ENCODE measurements at regions not wholly inside any gene's neighbourhood (a gene's known extent, or its start where the extent isn't known, plus 50 kb on each side); places are given as distances from the start of the nearest gene placed in this dataset.
"Not testable (repeated sequence)": the region's sequence is repeated elsewhere in the genome, so short reads cannot be mapped to it uniquely, and the experiment has no call there.

GRCh38 chr22:16090991-16091390 lies 401.2 kb downstream of the POTEH start:
- H3K27me3 Mint-ChIP-seq (ENCODE audit: unreplicated experiment); H3K4me1 Mint-ChIP-seq (ENCODE audit: low read depth, unreplicated experiment); DNase-seq; H3K9me3 Mint-ChIP-seq (ENCODE audit: low read depth, unreplicated experiment); H3K27ac Mint-ChIP-seq (ENCODE audit: unreplicated experiment); CTCF ChIA-PET; H3K4me3 Mint-ChIP-seq (ENCODE audit: low read depth, unreplicated experiment); H3K36me3 Mint-ChIP-seq (ENCODE audit: insufficient read depth, unreplicated experiment); BruUV-seq (replicated peaks); intact Hi-C loops (cut with micrococcal nuclease; ENCODE audit: unreplicated experiment): not testable (repeated sequence)

GRCh38 chr22:16105121-16105520 lies 415.3 kb downstream of the POTEH start:
- H3K9me3 Mint-ChIP-seq (ENCODE audit: low read depth, unreplicated experiment); H3K4me1 Mint-ChIP-seq (ENCODE audit: low read depth, unreplicated experiment); CTCF ChIA-PET; H3K36me3 Mint-ChIP-seq (ENCODE audit: insufficient read depth, unreplicated experiment); H3K4me3 Mint-ChIP-seq (ENCODE audit: low read depth, unreplicated experiment); intact Hi-C loops (cut with micrococcal nuclease; ENCODE audit: unreplicated experiment); DNase-seq; H3K27me3 Mint-ChIP-seq (ENCODE audit: unreplicated experiment); H3K27ac Mint-ChIP-seq (ENCODE audit: unreplicated experiment); BruUV-seq (replicated peaks): not testable (repeated sequence)

DNA sequence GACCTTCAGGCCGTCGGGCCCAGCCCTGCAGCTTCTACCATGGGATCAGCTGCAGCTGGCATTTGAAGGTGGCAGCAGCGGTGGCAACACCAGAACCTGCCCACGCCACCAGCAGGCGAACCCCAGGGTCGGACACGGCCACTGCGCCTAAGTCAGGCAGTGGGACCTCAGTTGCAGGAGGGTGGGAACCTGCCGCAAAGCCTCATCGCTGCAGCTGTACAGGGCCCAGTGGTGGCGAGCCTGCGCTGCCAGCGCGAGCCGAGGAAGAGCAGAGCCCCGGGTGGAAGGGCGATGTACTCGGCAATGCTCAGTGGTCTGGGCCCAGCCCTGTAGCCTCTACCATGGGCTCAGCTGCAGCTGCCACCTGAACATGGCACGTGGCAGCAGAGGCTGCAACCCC lies 441.6 kb downstream of the POTEH start:
- H3K4me1 Mint-ChIP-seq (ENCODE audit: low read depth, unreplicated experiment); BruUV-seq (replicated peaks); CTCF ChIA-PET; H3K4me3 Mint-ChIP-seq (ENCODE audit: low read depth, unreplicated experiment); H3K27me3 Mint-ChIP-seq (ENCODE audit: unreplicated experiment); H3K9me3 Mint-ChIP-seq (ENCODE audit: low read depth, unreplicated experiment); DNase-seq; H3K36me3 Mint-ChIP-seq (ENCODE audit: insufficient read depth, unreplicated experiment); intact Hi-C loops (cut with micrococcal nuclease; ENCODE audit: unreplicated experiment); H3K27ac Mint-ChIP-seq (ENCODE audit: unreplicated experiment): not testable (repeated sequence)

- intact Hi-C loops (cut with micrococcal nuclease; ENCODE audit: unreplicated experiment): no loop called here
- DNase-seq: no peak
- no peaks in the 10 kb centered on the region for H3K4me1 Mint-ChIP-seq (ENCODE audit: low read depth, unreplicated experiment)
Observed at GRCh38 chr22:16131918-16132317, 442.1 kb downstream of the POTEH start.

GRCh38 chr22:16132598-16132997 lies 442.8 kb downstream of the POTEH start:
- H3K27me3 Mint-ChIP-seq (ENCODE audit: unreplicated experiment); BruUV-seq (replicated peaks); DNase-seq; H3K4me3 Mint-ChIP-seq (ENCODE audit: low read depth, unreplicated experiment); H3K4me1 Mint-ChIP-seq (ENCODE audit: low read depth, unreplicated experiment); H3K27ac Mint-ChIP-seq (ENCODE audit: unreplicated experiment); H3K36me3 Mint-ChIP-seq (ENCODE audit: insufficient read depth, unreplicated experiment); H3K9me3 Mint-ChIP-seq (ENCODE audit: low read depth, unreplicated experiment); intact Hi-C loops (cut with micrococcal nuclease; ENCODE audit: unreplicated experiment); CTCF ChIA-PET: not testable (repeated sequence)

More at GRCh38 chr22:16131918-16132317, 442.1 kb downstream of the POTEH start:
- no peaks in the 10 kb centered on the region for H3K27me3 Mint-ChIP-seq (ENCODE audit: unreplicated experiment)
- no TSS peak for BruUV-seq (replicated peaks)
- H3K27ac Mint-ChIP-seq (ENCODE audit: unreplicated experiment): no peak overlapping the region
- TF ChIP-seq CTCF (IDR thresholded peaks at IDR 0.05; ENCODE audit: unreplicated experiment): no peak
- peaks cover 5% of the 10 kb centered on the region for H3K9me3 Mint-ChIP-seq (ENCODE audit: low read depth, unreplicated experiment)
- CTCF ChIA-PET: no interaction called here
- no peak overlapping the region for H3K4me3 Mint-ChIP-seq (ENCODE audit: low read depth, unreplicated experiment)
- no peaks in the 10 kb centered on the region for H3K36me3 Mint-ChIP-seq (ENCODE audit: insufficient read depth, unreplicated experiment)

GRCh38 chr22:16146101-16146500 lies 446.5 kb downstream of the CCT8L2 start:
- H3K27ac Mint-ChIP-seq (ENCODE audit: unreplicated experiment); intact Hi-C loops (cut with micrococcal nuclease; ENCODE audit: unreplicated experiment); H3K9me3 Mint-ChIP-seq (ENCODE audit: low read depth, unreplicated experiment); DNase-seq; H3K4me3 Mint-ChIP-seq (ENCODE audit: low read depth, unreplicated experiment); BruUV-seq (replicated peaks); CTCF ChIA-PET; H3K4me1 Mint-ChIP-seq (ENCODE audit: low read depth, unreplicated experiment); H3K36me3 Mint-ChIP-seq (ENCODE audit: insufficient read depth, unreplicated experiment); H3K27me3 Mint-ChIP-seq (ENCODE audit: unreplicated experiment): not testable (repeated sequence)

DNA sequence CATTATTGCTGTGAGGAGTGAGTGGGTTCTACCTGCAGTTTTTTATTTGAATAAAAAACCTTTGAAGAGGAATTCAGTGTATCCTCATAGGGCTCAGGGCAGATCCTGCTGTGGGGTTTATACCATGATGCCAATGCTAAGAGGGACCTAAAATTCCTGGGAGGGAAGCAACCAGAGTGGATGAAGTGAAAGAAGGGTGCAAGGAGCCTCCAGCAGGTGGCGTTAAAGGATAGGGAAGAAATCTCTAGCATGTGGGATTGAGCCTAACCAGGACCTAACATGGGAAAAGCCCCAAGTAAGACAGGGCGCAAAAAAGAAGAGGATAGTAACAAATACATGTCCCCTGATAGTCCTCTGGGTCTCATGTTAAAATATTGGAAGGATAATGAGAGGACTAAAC lies 445.7 kb downstream of the CCT8L2 start:
- H3K27ac Mint-ChIP-seq (ENCODE audit: unreplicated experiment); intact Hi-C loops (cut with micrococcal nuclease; ENCODE audit: unreplicated experiment); CTCF ChIA-PET; H3K27me3 Mint-ChIP-seq (ENCODE audit: unreplicated experiment); BruUV-seq (replicated peaks); H3K9me3 Mint-ChIP-seq (ENCODE audit: low read depth, unreplicated experiment); H3K4me1 Mint-ChIP-seq (ENCODE audit: low read depth, unreplicated experiment); H3K36me3 Mint-ChIP-seq (ENCODE audit: insufficient read depth, unreplicated experiment); H3K4me3 Mint-ChIP-seq (ENCODE audit: low read depth, unreplicated experiment): not testable (repeated sequence)
- peak; percentile 2 for DNase-seq

DNA sequence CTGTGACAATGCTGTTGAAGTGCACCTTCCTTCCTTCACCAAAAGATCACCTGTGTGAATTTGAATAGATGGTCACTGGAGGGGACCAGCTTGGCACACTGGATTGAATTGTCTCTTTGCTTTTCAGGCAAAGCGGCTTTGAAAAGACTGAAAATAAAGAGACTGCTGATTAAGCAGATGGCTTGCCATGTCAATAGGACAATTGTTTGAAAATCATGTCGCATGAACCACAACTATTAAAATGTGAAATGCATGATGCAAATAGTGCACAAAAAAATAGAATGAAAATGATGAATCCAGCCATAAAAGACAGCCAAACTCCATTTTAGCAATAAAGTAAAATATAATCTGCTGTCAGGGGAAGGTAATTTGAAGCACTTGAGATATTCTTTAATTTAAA lies 415.3 kb downstream of the CCT8L2 start:
- DNase-seq; H3K4me3 Mint-ChIP-seq (ENCODE audit: low read depth, unreplicated experiment); H3K36me3 Mint-ChIP-seq (ENCODE audit: insufficient read depth, unreplicated experiment); H3K9me3 Mint-ChIP-seq (ENCODE audit: low read depth, unreplicated experiment); CTCF ChIA-PET; H3K27me3 Mint-ChIP-seq (ENCODE audit: unreplicated experiment); intact Hi-C loops (cut with micrococcal nuclease; ENCODE audit: unreplicated experiment); H3K27ac Mint-ChIP-seq (ENCODE audit: unreplicated experiment); BruUV-seq (replicated peaks); H3K4me1 Mint-ChIP-seq (ENCODE audit: low read depth, unreplicated experiment): not testable (repeated sequence)

DNA sequence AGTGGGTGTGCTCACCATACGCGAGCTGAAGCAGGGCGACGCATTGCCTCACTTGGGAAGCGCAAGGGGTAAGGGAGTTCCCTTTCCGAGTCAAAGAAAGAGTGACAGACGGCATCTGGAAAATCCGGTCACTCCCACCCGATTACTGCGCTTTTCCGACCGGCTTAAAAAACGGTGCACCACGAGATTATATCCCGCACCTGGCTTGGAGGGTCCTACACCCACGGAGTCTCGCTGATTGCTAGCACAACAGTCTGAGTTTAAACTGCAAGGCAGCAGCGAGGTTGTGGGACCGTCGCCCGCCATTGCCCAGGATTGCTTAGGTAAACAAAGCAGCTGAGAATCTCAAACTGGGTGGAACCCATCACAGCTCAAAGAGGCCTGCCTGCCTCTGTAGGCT lies 408.7 kb downstream of the CCT8L2 start:
- H3K4me3 Mint-ChIP-seq (ENCODE audit: low read depth, unreplicated experiment); H3K27ac Mint-ChIP-seq (ENCODE audit: unreplicated experiment); H3K9me3 Mint-ChIP-seq (ENCODE audit: low read depth, unreplicated experiment); DNase-seq; H3K36me3 Mint-ChIP-seq (ENCODE audit: insufficient read depth, unreplicated experiment); H3K27me3 Mint-ChIP-seq (ENCODE audit: unreplicated experiment); intact Hi-C loops (cut with micrococcal nuclease; ENCODE audit: unreplicated experiment); BruUV-seq (replicated peaks); CTCF ChIA-PET; H3K4me1 Mint-ChIP-seq (ENCODE audit: low read depth, unreplicated experiment): not testable (repeated sequence)
